HFFc6 (cell line): ENCODE measurements at regions not wholly inside any gene's neighbourhood (a gene's known extent, or its start where the extent isn't known, plus 50 kb on each side); places are given as distances from the start of the nearest gene placed in this dataset.

Source experiments
- DNase-seq: peaks from one replicate; pipeline ENCODE4 v3.0.0-alpha.2; 2018
- H3K27ac Mint-ChIP-seq: 2 replicates; pipeline ENCODE4 v1.8.0; 2020; ENCODE audit warnings: mild to moderate bottlenecking, mixed read lengths
- H3K27me3 Mint-ChIP-seq: 2 replicates; pipeline ENCODE4 v1.8.0; 2021; ENCODE audit warnings: mild to moderate bottlenecking, moderate library complexity, mixed read lengths; ENCODE audit not compliant: insufficient read depth
- H3K36me3 Mint-ChIP-seq: 2 replicates; pipeline ENCODE4 v1.8.0; 2021; ENCODE audit warnings: low read depth, mixed read lengths
- H3K4me1 Mint-ChIP-seq: 2 replicates; pipeline ENCODE4 v1.8.0; 2020; ENCODE audit warnings: low read depth, mixed read lengths
- H3K4me3 Mint-ChIP-seq: 2 replicates; pipeline ENCODE4 v1.8.0; 2020; ENCODE audit warnings: mild to moderate bottlenecking, moderate library complexity, mixed read lengths
- H3K9me3 Mint-ChIP-seq: 2 replicates; pipeline ENCODE4 v1.8.0; 2020; ENCODE audit warnings: mild to moderate bottlenecking, mixed read lengths
- TF ChIP-seq, protein P1 (sequence below): fragments of 200-600 bp; sonication (generic); IDR thresholded peaks from 2 replicates; pipeline ENCODE4 v1.5.0; 2021; ENCODE audit warnings: antibody characterized with exemption, mild to moderate bottlenecking

GRCh38 chr2:235365743-235366142 is 128.1 kb upstream of the AGAP1 start:
- peaks cover 26% of the 10 kb centered on the region for H3K9me3 Mint-ChIP-seq
- H3K36me3 Mint-ChIP-seq: peaks cover 6% of the 10 kb centered on the region
- no peaks in the 10 kb centered on the region for H3K4me1 Mint-ChIP-seq
- TF ChIP-seq, protein P1, sequence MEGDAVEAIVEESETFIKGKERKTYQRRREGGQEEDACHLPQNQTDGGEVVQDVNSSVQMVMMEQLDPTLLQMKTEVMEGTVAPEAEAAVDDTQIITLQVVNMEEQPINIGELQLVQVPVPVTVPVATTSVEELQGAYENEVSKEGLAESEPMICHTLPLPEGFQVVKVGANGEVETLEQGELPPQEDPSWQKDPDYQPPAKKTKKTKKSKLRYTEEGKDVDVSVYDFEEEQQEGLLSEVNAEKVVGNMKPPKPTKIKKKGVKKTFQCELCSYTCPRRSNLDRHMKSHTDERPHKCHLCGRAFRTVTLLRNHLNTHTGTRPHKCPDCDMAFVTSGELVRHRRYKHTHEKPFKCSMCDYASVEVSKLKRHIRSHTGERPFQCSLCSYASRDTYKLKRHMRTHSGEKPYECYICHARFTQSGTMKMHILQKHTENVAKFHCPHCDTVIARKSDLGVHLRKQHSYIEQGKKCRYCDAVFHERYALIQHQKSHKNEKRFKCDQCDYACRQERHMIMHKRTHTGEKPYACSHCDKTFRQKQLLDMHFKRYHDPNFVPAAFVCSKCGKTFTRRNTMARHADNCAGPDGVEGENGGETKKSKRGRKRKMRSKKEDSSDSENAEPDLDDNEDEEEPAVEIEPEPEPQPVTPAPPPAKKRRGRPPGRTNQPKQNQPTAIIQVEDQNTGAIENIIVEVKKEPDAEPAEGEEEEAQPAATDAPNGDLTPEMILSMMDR: no peak
- no peak overlapping the region for H3K27ac Mint-ChIP-seq
- peaks cover 20% of the 10 kb centered on the region; the same call in 1 of the 2 replicates for H3K27me3 Mint-ChIP-seq
- H3K4me3 Mint-ChIP-seq: no peak overlapping the region
- DNase-seq: no peak

GRCh38 chr2:235366390-235366789 is 127.5 kb upstream of the AGAP1 start:
- peaks cover 33% of the 10 kb centered on the region for H3K9me3 Mint-ChIP-seq
- no peak overlapping the region for H3K4me3 Mint-ChIP-seq
- no peak overlapping the region for H3K27ac Mint-ChIP-seq
- no peak for DNase-seq
- H3K27me3 Mint-ChIP-seq: peaks cover 22% of the 10 kb centered on the region; the same call in 1 of the 2 replicates
- no peaks in the 10 kb centered on the region for H3K4me1 Mint-ChIP-seq
- TF ChIP-seq, protein P1: no peak
- H3K36me3 Mint-ChIP-seq: peaks cover 12% of the 10 kb centered on the region

DNA sequence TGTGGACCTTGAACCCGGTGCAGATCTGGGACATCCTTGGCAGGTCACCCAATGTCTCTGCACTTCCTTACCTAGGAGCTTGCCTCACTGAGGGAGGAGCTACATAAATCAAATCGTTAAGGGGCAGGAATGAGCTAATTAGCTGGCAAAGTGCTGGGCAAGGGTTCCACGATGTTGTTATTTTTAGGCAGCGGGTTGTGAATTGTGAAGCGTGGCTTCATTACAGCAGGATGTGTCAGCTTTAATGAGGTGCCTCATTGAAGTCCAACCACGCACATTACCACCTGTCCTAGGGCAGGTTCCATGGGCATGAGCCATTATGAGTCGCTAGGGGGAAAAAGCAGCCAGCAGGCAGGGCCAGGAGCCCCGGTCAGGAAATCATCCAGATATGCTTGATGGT is 127.0 kb upstream of the AGAP1 start:
- peaks cover 22% of the 10 kb centered on the region; the same call in 1 of the 2 replicates for H3K27me3 Mint-ChIP-seq

DNA sequence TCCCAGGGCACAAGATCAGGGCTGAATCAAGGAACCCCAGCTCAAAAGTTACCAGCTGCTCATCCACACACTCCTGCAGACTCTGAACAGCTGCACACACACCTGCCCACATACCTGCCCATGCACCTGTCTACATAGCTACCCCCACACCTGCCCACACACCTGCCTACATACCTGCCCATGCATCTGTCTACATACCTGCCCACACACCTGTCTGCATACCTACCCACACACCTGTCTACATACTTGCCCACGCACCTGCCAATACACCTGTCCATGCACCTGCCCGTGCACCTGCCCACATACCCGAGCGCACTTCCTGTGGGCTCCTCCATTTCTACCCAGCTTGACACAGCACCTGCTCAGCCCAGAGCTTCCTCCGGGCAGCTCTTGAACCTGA is 122.8 kb upstream of the AGAP1 start:
- H3K27me3 Mint-ChIP-seq: peaks cover 16% of the 10 kb centered on the region
- no peaks in the 10 kb centered on the region for H3K4me1 Mint-ChIP-seq
- H3K36me3 Mint-ChIP-seq: peaks cover 12% of the 10 kb centered on the region
- H3K4me3 Mint-ChIP-seq: no peak overlapping the region
- no peak for DNase-seq
- TF ChIP-seq, protein P1: no peak
- H3K9me3 Mint-ChIP-seq: peaks cover 34% of the 10 kb centered on the region
- no peak overlapping the region for H3K27ac Mint-ChIP-seq

More for the DNA sequence above, 127.0 kb upstream of the AGAP1 start:
- Mint-ChIP-seq H3K4me3 (no peak overlapping the region), H3K4me1 (no peaks in the 10 kb centered on the region), H3K36me3 (peaks cover 12% of the 10 kb centered on the region), H3K9me3 (peaks cover 33% of the 10 kb centered on the region), H3K27ac (no peak overlapping the region)
- TF ChIP-seq, protein P1: no peak
- no peak for DNase-seq

- Mint-ChIP-seq H3K9me3 (peaks cover 31% of the 10 kb centered on the region), H3K27ac (no peak overlapping the region), H3K36me3 (peaks cover 5% of the 10 kb centered on the region), H3K27me3 (peaks cover 16% of the 10 kb centered on the region), H3K4me1 (no peaks in the 10 kb centered on the region), H3K4me3 (no peak overlapping the region)
- TF ChIP-seq, protein P1: no peak
- DNase-seq: no peak
Measured at GRCh38 chr2:235373171-235373570, 120.7 kb upstream of the AGAP1 start.

- Mint-ChIP-seq H3K27ac (no peak overlapping the region), H3K9me3 (peaks cover 14% of the 10 kb centered on the region), H3K36me3 (no peaks in the 10 kb centered on the region; the same call in 1 of the 2 replicates), H3K27me3 (peaks cover 6% of the 10 kb centered on the region), H3K4me3 (no peak overlapping the region), H3K4me1 (no peaks in the 10 kb centered on the region)
- DNase-seq: no peak
- TF ChIP-seq, protein P1: no peak
Measured at GRCh38 chr2:235377176-235377575, 116.7 kb upstream of the AGAP1 start.
